ENCODE measurements at regions not wholly inside any gene's neighbourhood (a gene's known extent, or its start where the extent isn't known, plus 50 kb on each side); places are given as distances from the start of the nearest gene placed in this dataset.

- 71 to 76% methylated on average over 2 of the region's 2 CpGs for WGBS, 2 donors
- Histone ChIP-seq H3K4me1 (no peaks in the 10 kb centered on the region), H3K27me3 (no peaks in the 10 kb centered on the region), H3K27ac (no peak overlapping the region), H3K4me3 (no peak overlapping the region), H3K36me3 (no peaks in the 10 kb centered on the region), H3K9me3 (no peaks in the 10 kb centered on the region)
- intact Hi-C loops (cut with DNase I) = no loop called here
- no peak for ATAC-seq
- FAIRE-seq = no peak
- TF ChIP-seq CTCF (IDR thresholded peaks at IDR 0.05) = no peak
- DNase-seq = no peak
These were observed 266.1 kb downstream of the SLC4A3 start for GRCh38 chr2:219893541-219893940.

- FAIRE-seq = no peak
These were observed 270.0 kb downstream of the SLC4A3 start for GRCh38 chr2:219897456-219897855.

GRCh38 chr2:219901155-219901554 lies 273.7 kb downstream of the SLC4A3 start:
- no peak for FAIRE-seq
- 67 to 73% methylated on average over 7 of the region's 7 CpGs for WGBS, 2 donors
- ATAC-seq = no peak
- Histone ChIP-seq H3K27ac (no peak overlapping the region), H3K36me3 (no peaks in the 10 kb centered on the region), H3K4me3 (no peak overlapping the region), H3K27me3 (no peaks in the 10 kb centered on the region), H3K4me1 (no peaks in the 10 kb centered on the region), H3K9me3 (no peaks in the 10 kb centered on the region)
- intact Hi-C loops (cut with DNase I) = no loop called here
- no peak for TF ChIP-seq CTCF (IDR thresholded peaks at IDR 0.05)
- no peak for DNase-seq

More at GRCh38 chr2:219897456-219897855, 270.0 kb downstream of the SLC4A3 start:
- no peaks in the 10 kb centered on the region for H3K4me1 ChIP-seq
- no peaks in the 10 kb centered on the region for H3K36me3 ChIP-seq
- TF ChIP-seq CTCF (IDR thresholded peaks at IDR 0.05) = no peak
- WGBS, 2 donors = 29 to 35% methylated on average over 3 of the region's 3 CpGs
- H3K27ac ChIP-seq = no peak overlapping the region
- ATAC-seq (no peak), DNase-seq (no peak)
- no peaks in the 10 kb centered on the region for H3K9me3 ChIP-seq
- no peak overlapping the region for H3K4me3 ChIP-seq
- intact Hi-C loops (cut with DNase I) = no loop called here
- H3K27me3 ChIP-seq = no peaks in the 10 kb centered on the region

GRCh38 chr2:219902891-219903552 lies 275.6 kb downstream of the SLC4A3 start:
- Histone ChIP-seq H3K4me1 (no peaks in the 10 kb centered on the region), H3K36me3 (no peaks in the 10 kb centered on the region), H3K27me3 (no peaks in the 10 kb centered on the region), H3K9me3 (no peaks in the 10 kb centered on the region), H3K27ac (no peak overlapping the region), H3K4me3 (no peak overlapping the region)
- intact Hi-C loops (cut with DNase I) = no loop called here
- no peak for TF ChIP-seq CTCF (IDR thresholded peaks at IDR 0.05)
- ATAC-seq (no peak), FAIRE-seq (no peak), DNase-seq (no peak)
- WGBS, 2 donors = 18 to 22% methylated on average over 10 of the region's 10 CpGs

GRCh38 chr2:219905640-219906039 lies 278.2 kb downstream of the SLC4A3 start:
- Histone ChIP-seq H3K27ac (no peak overlapping the region), H3K4me1 (no peaks in the 10 kb centered on the region), H3K4me3 (no peak overlapping the region), H3K9me3 (no peaks in the 10 kb centered on the region), H3K27me3 (no peaks in the 10 kb centered on the region), H3K36me3 (no peaks in the 10 kb centered on the region)
- intact Hi-C loops (cut with DNase I) = no loop called here
- WGBS, 2 donors = 78 to 91% methylated on average over 2 of the region's 2 CpGs
- DNase-seq = no peak
- FAIRE-seq = no peak
- no peak for ATAC-seq
- TF ChIP-seq CTCF (IDR thresholded peaks at IDR 0.05) = no peak

Data from pancreas (tissue), 10 donors.